Stomach (tissue), 4 donors: ENCODE measurements at regions not wholly inside any gene's neighbourhood (a gene's known extent, or its start where the extent isn't known, plus 50 kb on each side); places are given as distances from the start of the nearest gene placed in this dataset.

Source experiments
- EP300 ChIP-seq: sonication (generic); formaldehyde crosslinking; IDR thresholded peaks from one replicate; pipeline ENCODE4 v1.6.1; 2017; ENCODE audit warnings: antibody characterized with exemption
- TF ChIP-seq, protein P1 (sequence below), 7 experiments: fragments of 450-650 bp in 4 of 7; fragments of 200-600 bp in 3 of 7; sonication (generic) in 3 of 7; IDR thresholded peaks; one replicate each; pipeline ENCODE4 v1.5.1; 2016 to 2019; ENCODE audit warnings: antibody characterized with exemption in 7 of 7, control low read depth in 2 of 7, mild to moderate bottlenecking in 1 of 7

DNA sequence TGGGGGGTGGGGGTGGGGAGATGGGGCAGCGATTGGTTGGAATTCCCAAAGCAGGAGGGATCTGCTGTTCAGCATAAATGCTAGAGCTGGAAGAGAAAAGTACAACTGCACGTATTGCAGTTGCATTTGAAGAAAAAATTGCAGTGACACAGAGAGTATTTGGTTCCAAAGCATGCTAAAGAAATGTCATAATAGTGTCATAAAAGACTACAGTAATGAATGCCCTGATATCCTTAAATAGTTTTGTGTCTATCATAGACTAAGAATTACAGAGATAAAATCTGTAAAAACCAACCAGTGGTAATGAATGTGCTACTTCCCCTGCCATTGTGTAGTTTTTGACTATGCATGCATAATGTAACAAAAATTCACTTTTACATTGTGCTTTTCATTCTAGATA, 693.6 kb upstream of the SLC35B3 start:
- TF ChIP-seq, protein P1, sequence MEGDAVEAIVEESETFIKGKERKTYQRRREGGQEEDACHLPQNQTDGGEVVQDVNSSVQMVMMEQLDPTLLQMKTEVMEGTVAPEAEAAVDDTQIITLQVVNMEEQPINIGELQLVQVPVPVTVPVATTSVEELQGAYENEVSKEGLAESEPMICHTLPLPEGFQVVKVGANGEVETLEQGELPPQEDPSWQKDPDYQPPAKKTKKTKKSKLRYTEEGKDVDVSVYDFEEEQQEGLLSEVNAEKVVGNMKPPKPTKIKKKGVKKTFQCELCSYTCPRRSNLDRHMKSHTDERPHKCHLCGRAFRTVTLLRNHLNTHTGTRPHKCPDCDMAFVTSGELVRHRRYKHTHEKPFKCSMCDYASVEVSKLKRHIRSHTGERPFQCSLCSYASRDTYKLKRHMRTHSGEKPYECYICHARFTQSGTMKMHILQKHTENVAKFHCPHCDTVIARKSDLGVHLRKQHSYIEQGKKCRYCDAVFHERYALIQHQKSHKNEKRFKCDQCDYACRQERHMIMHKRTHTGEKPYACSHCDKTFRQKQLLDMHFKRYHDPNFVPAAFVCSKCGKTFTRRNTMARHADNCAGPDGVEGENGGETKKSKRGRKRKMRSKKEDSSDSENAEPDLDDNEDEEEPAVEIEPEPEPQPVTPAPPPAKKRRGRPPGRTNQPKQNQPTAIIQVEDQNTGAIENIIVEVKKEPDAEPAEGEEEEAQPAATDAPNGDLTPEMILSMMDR (IDR thresholded peaks at IDR 0.05) = no peak
- TF ChIP-seq EP300 = no peak
